Astrocyte of the cerebellum (primary cell): ENCODE measurements at regions not wholly inside any gene's neighbourhood (a gene's known extent, or its start where the extent isn't known, plus 50 kb on each side); places are given as distances from the start of the nearest gene placed in this dataset.

ENCODE experiments used
- DNase-seq: peaks from one replicate; pipeline ENCODE4 v3.0.0-alpha.2; 2011; ENCODE audit warnings: low read depth
- H3K4me3 ChIP-seq: 2 replicates; pipeline ENCODE4 v1.5.1; 2011; ENCODE audit warnings: mild to moderate bottlenecking, low read depth, low read length, moderate library complexity
- in situ Hi-C: cut with HindIII; loops from 2 replicates; pipeline ENCODE4 v1.10.0; 2017; ENCODE audit warnings: low sequenced_read_pairs
- TF ChIP-seq, protein P1 (sequence below): IDR thresholded peaks from 2 replicates; pipeline ENCODE4 v1.5.1; 2012; ENCODE audit warnings: low read length, low read depth, moderate library complexity, mild to moderate bottlenecking; ENCODE audit errors: missing control alignments

DNA sequence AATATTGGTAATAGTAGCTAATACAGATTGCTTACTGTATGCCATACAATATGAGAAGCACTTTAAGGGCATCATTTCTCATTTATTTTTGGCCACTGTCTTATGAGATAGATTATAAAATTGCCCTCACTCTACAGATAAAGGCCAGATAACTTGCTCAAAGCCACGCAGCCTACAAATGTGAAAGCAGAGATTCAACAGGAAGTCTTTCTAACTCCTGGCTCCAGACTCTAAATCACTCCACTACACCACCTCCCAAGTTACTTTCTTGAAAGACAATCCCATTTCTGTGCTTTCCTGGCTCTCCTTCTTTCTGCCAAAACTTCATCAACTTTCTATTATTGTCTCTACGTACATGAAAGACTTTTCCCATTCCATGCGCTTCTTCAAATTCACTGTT is 194.7 kb downstream of the FBXO8 start:
- DNase-seq = no peak
- in situ Hi-C loops = no loop called here
- TF ChIP-seq, protein P1, sequence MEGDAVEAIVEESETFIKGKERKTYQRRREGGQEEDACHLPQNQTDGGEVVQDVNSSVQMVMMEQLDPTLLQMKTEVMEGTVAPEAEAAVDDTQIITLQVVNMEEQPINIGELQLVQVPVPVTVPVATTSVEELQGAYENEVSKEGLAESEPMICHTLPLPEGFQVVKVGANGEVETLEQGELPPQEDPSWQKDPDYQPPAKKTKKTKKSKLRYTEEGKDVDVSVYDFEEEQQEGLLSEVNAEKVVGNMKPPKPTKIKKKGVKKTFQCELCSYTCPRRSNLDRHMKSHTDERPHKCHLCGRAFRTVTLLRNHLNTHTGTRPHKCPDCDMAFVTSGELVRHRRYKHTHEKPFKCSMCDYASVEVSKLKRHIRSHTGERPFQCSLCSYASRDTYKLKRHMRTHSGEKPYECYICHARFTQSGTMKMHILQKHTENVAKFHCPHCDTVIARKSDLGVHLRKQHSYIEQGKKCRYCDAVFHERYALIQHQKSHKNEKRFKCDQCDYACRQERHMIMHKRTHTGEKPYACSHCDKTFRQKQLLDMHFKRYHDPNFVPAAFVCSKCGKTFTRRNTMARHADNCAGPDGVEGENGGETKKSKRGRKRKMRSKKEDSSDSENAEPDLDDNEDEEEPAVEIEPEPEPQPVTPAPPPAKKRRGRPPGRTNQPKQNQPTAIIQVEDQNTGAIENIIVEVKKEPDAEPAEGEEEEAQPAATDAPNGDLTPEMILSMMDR = no peak
- no peak overlapping the region for H3K4me3 ChIP-seq

- TF ChIP-seq, protein P1 = no peak
- in situ Hi-C loops = no loop called here
- H3K4me3 ChIP-seq = no peak overlapping the region
- no peak for DNase-seq
Observed at GRCh38 chr4:174086829-174087799, 196.4 kb downstream of the FBXO8 start.

GRCh38 chr4:174084981-174085380 is 198.5 kb downstream of the FBXO8 start:
- no peak for DNase-seq
- H3K4me3 ChIP-seq = no peak overlapping the region
- TF ChIP-seq, protein P1 = no peak
- in situ Hi-C loops = no loop called here

DNA sequence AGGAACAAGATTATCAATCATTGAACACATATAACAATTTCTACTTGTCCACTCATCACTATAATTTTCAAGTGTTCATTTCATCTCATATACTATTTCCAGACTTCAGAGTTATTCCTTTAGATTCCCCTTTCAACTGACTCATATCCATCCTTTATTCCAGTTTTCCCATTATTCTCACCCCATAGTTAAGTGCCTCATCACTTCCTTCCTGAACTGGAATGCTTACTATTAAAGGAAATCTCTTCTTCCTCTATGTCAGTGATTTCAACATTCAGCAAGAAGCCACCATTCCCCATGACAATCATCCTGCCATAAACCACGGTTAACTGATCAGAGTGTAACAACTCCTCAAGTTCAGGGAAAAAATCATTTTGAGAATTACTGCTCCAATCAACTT is 198.9 kb downstream of the FBXO8 start:
- DNase-seq = no peak
- TF ChIP-seq, protein P1 = no peak
- in situ Hi-C loops = no loop called here
- no peak overlapping the region for H3K4me3 ChIP-seq

DNA sequence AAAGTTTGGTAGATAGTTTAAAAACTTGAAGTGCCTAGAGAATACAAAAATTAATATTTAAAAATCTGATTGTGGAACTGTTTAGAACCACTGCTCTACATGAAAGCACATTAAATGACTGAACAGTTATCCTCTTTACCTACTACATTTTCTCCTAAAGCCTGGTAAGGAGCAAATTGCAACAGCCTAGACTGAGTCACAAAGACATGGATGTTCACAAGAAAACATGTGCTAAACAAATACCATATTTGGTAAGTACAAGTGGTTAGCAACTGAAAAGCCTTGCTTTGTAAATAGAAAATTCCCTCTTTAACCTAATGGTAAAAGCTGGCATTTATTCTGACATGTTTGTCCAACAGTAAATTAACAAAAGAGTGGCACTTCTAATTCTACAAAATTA is 203.1 kb downstream of the FBXO8 start:
- in situ Hi-C loops = no loop called here
- no peak overlapping the region for H3K4me3 ChIP-seq
- TF ChIP-seq, protein P1 = no peak
- no peak for DNase-seq

DNA sequence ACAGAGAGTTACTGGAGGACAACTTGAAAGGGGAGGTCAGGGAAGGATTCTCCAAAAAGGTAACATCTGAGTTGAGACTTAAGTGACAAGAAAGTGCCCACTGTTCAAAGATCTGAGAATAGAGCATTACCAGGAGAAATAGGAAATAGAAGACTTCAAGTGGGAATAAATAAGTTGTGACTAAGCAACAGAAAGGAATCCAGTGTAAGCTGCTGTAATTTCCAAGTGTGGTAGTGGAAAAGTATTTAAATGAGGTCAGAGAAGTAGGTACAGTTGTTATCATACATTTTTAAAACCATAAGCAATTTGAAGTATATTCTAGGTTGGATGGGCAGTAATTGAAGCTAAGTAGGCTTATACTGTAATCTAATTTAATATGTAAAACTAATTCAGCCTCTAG is 211.9 kb downstream of the FBXO8 start:
- no peak for DNase-seq
- no peak overlapping the region for H3K4me3 ChIP-seq
- TF ChIP-seq, protein P1 = no peak
- in situ Hi-C loops = no loop called here
